ENCODE measurements at regions not wholly inside any gene's neighbourhood (a gene's known extent, or its start where the extent isn't known, plus 50 kb on each side); places are given as distances from the start of the nearest gene placed in this dataset.

- no peak for DNase-seq (ENCODE audit: low read depth)
- in situ Hi-C loops (cut with HindIII; ENCODE audit: low pct_unique_long_range_greater_than_20kb, low sequenced_read_pairs), result no loop called here
Observed at GRCh38 chr15:38687775-38688495, 123.3 kb upstream of the RASGRP1 start.

- no peak for DNase-seq (ENCODE audit: low read depth)
- in situ Hi-C loops (cut with HindIII; ENCODE audit: low pct_unique_long_range_greater_than_20kb, low sequenced_read_pairs), result no loop called here
Observed at GRCh38 chr15:38688761-38689160, 124.1 kb upstream of the RASGRP1 start.

- in situ Hi-C loops (cut with HindIII; ENCODE audit: low pct_unique_long_range_greater_than_20kb, low sequenced_read_pairs), result no loop called here
- no peak for DNase-seq (ENCODE audit: low read depth)
Observed at GRCh38 chr15:38689522-38689921, 124.9 kb upstream of the RASGRP1 start.

GRCh38 chr15:38690216-38690615 lies 125.6 kb upstream of the RASGRP1 start:
- in situ Hi-C loops (cut with HindIII; ENCODE audit: low pct_unique_long_range_greater_than_20kb, low sequenced_read_pairs), result no loop called here
- DNase-seq (ENCODE audit: low read depth), result no peak

- in situ Hi-C loops (cut with HindIII; ENCODE audit: low pct_unique_long_range_greater_than_20kb, low sequenced_read_pairs), result no loop called here
- DNase-seq (ENCODE audit: low read depth), result peak; percentile 41
Observed at GRCh38 chr15:38690719-38691332, 126.2 kb upstream of the RASGRP1 start.

GRCh38 chr15:38691377-38691776 lies 126.8 kb upstream of the RASGRP1 start:
- in situ Hi-C loops (cut with HindIII; ENCODE audit: low pct_unique_long_range_greater_than_20kb, low sequenced_read_pairs), result no loop called here
- no peak for DNase-seq (ENCODE audit: low read depth)

GRCh38 chr15:38691965-38692788 lies 127.6 kb upstream of the RASGRP1 start:
- in situ Hi-C loops (cut with HindIII; ENCODE audit: low pct_unique_long_range_greater_than_20kb, low sequenced_read_pairs), result no loop called here
- no peak for DNase-seq (ENCODE audit: low read depth)

GRCh38 chr15:38692789-38693062 lies 128.1 kb upstream of the RASGRP1 start:
- DNase-seq (ENCODE audit: low read depth), result no peak
- in situ Hi-C loops (cut with HindIII; ENCODE audit: low pct_unique_long_range_greater_than_20kb, low sequenced_read_pairs), result no loop called here

- no peak for DNase-seq (ENCODE audit: low read depth)
- in situ Hi-C loops (cut with HindIII; ENCODE audit: low pct_unique_long_range_greater_than_20kb, low sequenced_read_pairs), result no loop called here
Observed at GRCh38 chr15:38695249-38696108, 130.9 kb upstream of the RASGRP1 start.

GRCh38 chr15:38696109-38696727 lies 131.6 kb upstream of the RASGRP1 start:
- in situ Hi-C loops (cut with HindIII; ENCODE audit: low pct_unique_long_range_greater_than_20kb, low sequenced_read_pairs), result no loop called here
- DNase-seq (ENCODE audit: low read depth), result no peak

- in situ Hi-C loops (cut with HindIII; ENCODE audit: low pct_unique_long_range_greater_than_20kb, low sequenced_read_pairs), result no loop called here
- no peak for DNase-seq (ENCODE audit: low read depth)
Observed at GRCh38 chr15:38696790-38697495, 132.3 kb upstream of the RASGRP1 start.

- no peak for DNase-seq (ENCODE audit: low read depth)
- in situ Hi-C loops (cut with HindIII; ENCODE audit: low pct_unique_long_range_greater_than_20kb, low sequenced_read_pairs), result no loop called here
Observed at GRCh38 chr15:38698254-38698653, 133.6 kb upstream of the RASGRP1 start.

- in situ Hi-C loops (cut with HindIII; ENCODE audit: low pct_unique_long_range_greater_than_20kb, low sequenced_read_pairs), result no loop called here
- DNase-seq (ENCODE audit: low read depth), result peak; percentile 28
Observed at GRCh38 chr15:38699633-38700230, 135.1 kb upstream of the RASGRP1 start.

- in situ Hi-C loops (cut with HindIII; ENCODE audit: low pct_unique_long_range_greater_than_20kb, low sequenced_read_pairs), result no loop called here
- DNase-seq (ENCODE audit: low read depth), result no peak
Observed at GRCh38 chr15:38701149-38701548, 136.5 kb upstream of the RASGRP1 start.

- in situ Hi-C loops (cut with HindIII; ENCODE audit: low pct_unique_long_range_greater_than_20kb, low sequenced_read_pairs), result no loop called here
- peak; percentile 56 for DNase-seq (ENCODE audit: low read depth)
Observed at GRCh38 chr15:38702178-38702912, 137.7 kb upstream of the RASGRP1 start.

- DNase-seq (ENCODE audit: low read depth), result no peak
- in situ Hi-C loops (cut with HindIII; ENCODE audit: low pct_unique_long_range_greater_than_20kb, low sequenced_read_pairs), result no loop called here
Observed at GRCh38 chr15:38705436-38706219, 141.0 kb upstream of the RASGRP1 start.
